ENCODE measurements at regions not wholly inside any gene's neighbourhood (a gene's known extent, or its start where the extent isn't known, plus 50 kb on each side); places are given as distances from the start of the nearest gene placed in this dataset.
"Not testable (repeated sequence)": the region's sequence is repeated elsewhere in the genome, so short reads cannot be mapped to it uniquely, and the experiment has no call there.

- DNase-seq, result not testable (repeated sequence)
Observed at GRCh38 chr3:125697979-125698640, 102.8 kb upstream of the OSBPL11 start.

GRCh38 chr3:125715651-125716050, 120.4 kb upstream of the OSBPL11 start:
- no peak for DNase-seq

GRCh38 chr3:125732151-125732550, 136.9 kb upstream of the OSBPL11 start:
- DNase-seq, result not testable (repeated sequence)

GRCh38 chr3:125741991-125742718, 146.9 kb upstream of the OSBPL11 start:
- not testable (repeated sequence) for DNase-seq

GRCh38 chr3:125742845-125743244, 147.5 kb upstream of the OSBPL11 start:
- DNase-seq, result not testable (repeated sequence)

GRCh38 chr3:125757050-125757449, 161.8 kb upstream of the OSBPL11 start:
- peak; percentile 6 for DNase-seq

- DNase-seq, result not testable (repeated sequence)
Observed at GRCh38 chr3:125758641-125759130, 163.4 kb upstream of the OSBPL11 start.

GRCh38 chr3:125762601-125763000, 167.3 kb upstream of the OSBPL11 start:
- DNase-seq, result not testable (repeated sequence)

- DNase-seq, result peak; percentile 51
Observed at GRCh38 chr3:125766285-125766826, 171.1 kb upstream of the OSBPL11 start.

- DNase-seq, result not testable (repeated sequence)
Observed at GRCh38 chr3:125766931-125767330, 171.6 kb upstream of the OSBPL11 start.

- no peak for DNase-seq
Observed at GRCh38 chr3:125767641-125768040, 172.3 kb upstream of the OSBPL11 start.

- DNase-seq, result not testable (repeated sequence)
Observed at GRCh38 chr3:125768821-125769220, 173.5 kb upstream of the OSBPL11 start.

GRCh38 chr3:125771506-125771905, 176.2 kb upstream of the OSBPL11 start:
- DNase-seq, result not testable (repeated sequence)

- DNase-seq, result not testable (repeated sequence)
Observed at GRCh38 chr3:125774433-125775034, 179.2 kb upstream of the OSBPL11 start.

- DNase-seq, result not testable (repeated sequence)
Observed at GRCh38 chr3:125775106-125775505, 179.8 kb upstream of the OSBPL11 start.

- DNase-seq, result not testable (repeated sequence)
Observed at GRCh38 chr3:125775606-125776294, 180.5 kb upstream of the OSBPL11 start.

- not testable (repeated sequence) for DNase-seq
Observed at GRCh38 chr3:125779276-125779675, 184.0 kb upstream of the OSBPL11 start.

- DNase-seq, result not testable (repeated sequence)
Observed at GRCh38 chr3:125779918-125780317, 184.6 kb upstream of the OSBPL11 start.

GRCh38 chr3:125781678-125782077, 186.4 kb upstream of the OSBPL11 start:
- DNase-seq, result not testable (repeated sequence)

- not testable (repeated sequence) for DNase-seq
Observed at GRCh38 chr3:125790312-125790711, 178.7 kb upstream of the ROPN1B start.

- not testable (repeated sequence) for DNase-seq
Observed at GRCh38 chr3:125791021-125791420, 178.0 kb upstream of the ROPN1B start.

- not testable (repeated sequence) for DNase-seq
Observed at GRCh38 chr3:125810010-125810409, 159.0 kb upstream of the ROPN1B start.

GRCh38 chr3:125822175-125822574, 146.8 kb upstream of the ROPN1B start:
- not testable (repeated sequence) for DNase-seq
